ENCODE measurements at regions not wholly inside any gene's neighbourhood (a gene's known extent, or its start where the extent isn't known, plus 50 kb on each side); places are given as distances from the start of the nearest gene placed in this dataset.

DNA sequence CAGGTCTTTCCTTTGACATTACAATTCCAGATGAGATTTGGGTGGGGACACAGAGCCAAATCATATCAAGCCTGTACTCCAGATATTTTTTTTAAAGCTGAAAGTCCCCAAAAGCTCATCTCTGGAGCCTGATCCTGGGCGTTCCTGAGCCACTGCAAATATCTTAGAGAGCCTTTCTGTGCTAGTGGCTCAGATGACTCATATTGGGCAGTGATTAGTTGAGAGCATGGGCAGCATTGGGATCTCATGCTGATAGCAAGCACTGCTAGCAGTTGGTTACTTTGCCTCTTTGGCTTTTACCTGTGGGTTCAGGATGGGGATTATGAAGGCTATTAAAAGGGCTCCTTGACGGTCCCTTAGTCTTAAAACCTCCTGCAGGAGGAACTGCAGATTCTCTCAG is 51.4 kb upstream of the SCRG1 start:
- H3K4me2 ChIP-seq: no peak overlapping the region
- no peak for DNase-seq (ENCODE audit: low spot score)
- no peaks in the 10 kb centered on the region for H3K27me3 ChIP-seq
- H3F3A ChIP-seq (ENCODE audit: low read depth): no peaks in the 10 kb centered on the region
- no peaks in the 10 kb centered on the region for H3K4me1 ChIP-seq
- Mint-ChIP-seq H3K27me3 (ENCODE audit: insufficient read depth, low read depth) (peaks cover 5% of the 10 kb centered on the region), H3K9me3 (peaks cover 2% of the 10 kb centered on the region), H3K4me3 (no peak overlapping the region), H3K4me1 (no peaks in the 10 kb centered on the region), H3K27ac (no peak overlapping the region), H3K36me3 (no peaks in the 10 kb centered on the region)
- TF ChIP-seq EZH2phosphoT487 (IDR thresholded peaks at IDR 0.05): no peak
- no peak for TF ChIP-seq EZH2 (IDR thresholded peaks at IDR 0.05)
- TF ChIP-seq, protein P1, sequence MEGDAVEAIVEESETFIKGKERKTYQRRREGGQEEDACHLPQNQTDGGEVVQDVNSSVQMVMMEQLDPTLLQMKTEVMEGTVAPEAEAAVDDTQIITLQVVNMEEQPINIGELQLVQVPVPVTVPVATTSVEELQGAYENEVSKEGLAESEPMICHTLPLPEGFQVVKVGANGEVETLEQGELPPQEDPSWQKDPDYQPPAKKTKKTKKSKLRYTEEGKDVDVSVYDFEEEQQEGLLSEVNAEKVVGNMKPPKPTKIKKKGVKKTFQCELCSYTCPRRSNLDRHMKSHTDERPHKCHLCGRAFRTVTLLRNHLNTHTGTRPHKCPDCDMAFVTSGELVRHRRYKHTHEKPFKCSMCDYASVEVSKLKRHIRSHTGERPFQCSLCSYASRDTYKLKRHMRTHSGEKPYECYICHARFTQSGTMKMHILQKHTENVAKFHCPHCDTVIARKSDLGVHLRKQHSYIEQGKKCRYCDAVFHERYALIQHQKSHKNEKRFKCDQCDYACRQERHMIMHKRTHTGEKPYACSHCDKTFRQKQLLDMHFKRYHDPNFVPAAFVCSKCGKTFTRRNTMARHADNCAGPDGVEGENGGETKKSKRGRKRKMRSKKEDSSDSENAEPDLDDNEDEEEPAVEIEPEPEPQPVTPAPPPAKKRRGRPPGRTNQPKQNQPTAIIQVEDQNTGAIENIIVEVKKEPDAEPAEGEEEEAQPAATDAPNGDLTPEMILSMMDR (IDR thresholded peaks at IDR 0.05): no peak
- no peaks in the 10 kb centered on the region for H3K36me3 ChIP-seq
- no peak overlapping the region for H3K4me3 ChIP-seq
- H3K9me3 ChIP-seq (ENCODE audit: low read depth): no peaks in the 10 kb centered on the region
- H3K79me2 ChIP-seq (ENCODE audit: low read depth): no peaks in the 10 kb centered on the region
- no peak overlapping the region for H2AFZ ChIP-seq (replicated peaks)
- no peak overlapping the region for H3K9ac ChIP-seq
- H4K20me1 ChIP-seq (ENCODE audit: low read depth): no peaks in the 10 kb centered on the region
- H3K27ac ChIP-seq: no peak overlapping the region

- Mint-ChIP-seq H3K4me1 (no peaks in the 10 kb centered on the region), H3K27me3 (ENCODE audit: insufficient read depth, low read depth) (peaks cover 3% of the 10 kb centered on the region), H3K4me3 (no peak overlapping the region), H3K9me3 (peaks cover 2% of the 10 kb centered on the region), H3K36me3 (no peaks in the 10 kb centered on the region), H3K27ac (no peak overlapping the region)
- H2AFZ ChIP-seq (replicated peaks): no peak overlapping the region
- no peak for DNase-seq (ENCODE audit: low spot score)
- no peak overlapping the region for H3K4me2 ChIP-seq
- H3K4me1 ChIP-seq: no peaks in the 10 kb centered on the region
- no peak for TF ChIP-seq EZH2phosphoT487 (IDR thresholded peaks at IDR 0.05)
- TF ChIP-seq, protein P1 (IDR thresholded peaks at IDR 0.05): no peak
- no peak for TF ChIP-seq EZH2 (IDR thresholded peaks at IDR 0.05)
- no peaks in the 10 kb centered on the region for H3K27me3 ChIP-seq
- no peaks in the 10 kb centered on the region for H4K20me1 ChIP-seq (ENCODE audit: low read depth)
- H3F3A ChIP-seq (ENCODE audit: low read depth): no peaks in the 10 kb centered on the region
- H3K9ac ChIP-seq: no peak overlapping the region
- no peak overlapping the region for H3K27ac ChIP-seq
- H3K9me3 ChIP-seq (ENCODE audit: low read depth): no peaks in the 10 kb centered on the region
- no peak overlapping the region for H3K4me3 ChIP-seq
- H3K36me3 ChIP-seq: no peaks in the 10 kb centered on the region
- no peaks in the 10 kb centered on the region for H3K79me2 ChIP-seq (ENCODE audit: low read depth)
Measured at GRCh38 chr4:173449380-173449717, 50.4 kb upstream of the SCRG1 start.

DNA sequence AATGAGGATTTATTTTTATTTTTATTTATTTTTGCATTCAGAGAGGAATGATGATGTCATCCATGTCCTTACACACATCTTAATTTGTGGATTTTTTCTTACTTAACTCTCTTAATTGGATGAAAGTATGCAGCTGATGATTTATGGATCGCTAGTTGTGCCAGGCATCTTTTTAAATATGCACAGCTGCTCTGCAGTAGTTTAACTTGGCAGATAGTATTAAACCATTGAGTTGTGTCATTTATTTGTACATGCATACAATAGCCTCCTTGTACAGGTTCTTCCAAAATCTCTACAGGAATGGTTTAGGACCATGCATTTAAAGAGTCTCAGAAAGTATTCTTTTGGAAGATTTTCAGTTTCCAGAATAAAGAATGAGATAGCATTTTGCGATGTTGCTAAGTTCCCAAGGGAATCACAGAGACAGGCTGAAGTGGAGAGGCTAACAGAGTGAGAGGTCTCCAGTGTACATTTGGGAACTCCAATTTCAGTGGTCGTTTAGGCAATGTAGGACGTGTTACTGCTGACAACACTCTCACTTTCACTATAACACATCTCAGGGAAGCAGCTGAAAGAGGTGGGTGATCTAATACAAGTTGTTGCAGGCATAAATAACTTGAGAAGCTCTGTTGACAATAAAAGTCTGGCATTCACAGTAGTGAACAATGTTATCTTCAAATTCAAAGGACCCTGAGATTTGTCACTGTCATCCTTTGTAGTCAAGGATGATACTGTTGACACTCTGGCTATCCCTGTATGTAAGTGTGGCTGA is 49.9 kb upstream of the SCRG1 start:
- H3K9ac ChIP-seq: no peak overlapping the region
- Mint-ChIP-seq H3K27ac (no peak overlapping the region), H3K27me3 (ENCODE audit: insufficient read depth, low read depth) (peaks cover 3% of the 10 kb centered on the region)

More for the DNA sequence above, 49.9 kb upstream of the SCRG1 start:
- no peak for DNase-seq (ENCODE audit: low spot score)
- H2AFZ ChIP-seq (replicated peaks): no peak overlapping the region
- H3K79me2 ChIP-seq (ENCODE audit: low read depth): no peaks in the 10 kb centered on the region
- Mint-ChIP-seq H3K36me3 (no peaks in the 10 kb centered on the region), H3K9me3 (peaks cover 2% of the 10 kb centered on the region), H3K4me3 (no peak overlapping the region), H3K4me1 (no peaks in the 10 kb centered on the region)
- no peak overlapping the region for H3K4me2 ChIP-seq
- no peaks in the 10 kb centered on the region for H3K4me1 ChIP-seq
- H3K27ac ChIP-seq: no peak overlapping the region
- no peaks in the 10 kb centered on the region for H3K36me3 ChIP-seq
- H4K20me1 ChIP-seq (ENCODE audit: low read depth): no peaks in the 10 kb centered on the region
- H3F3A ChIP-seq (ENCODE audit: low read depth): no peaks in the 10 kb centered on the region
- no peaks in the 10 kb centered on the region for H3K9me3 ChIP-seq (ENCODE audit: low read depth)
- H3K4me3 ChIP-seq: no peak overlapping the region
- TF ChIP-seq EZH2 (IDR thresholded peaks at IDR 0.05): no peak
- no peak for TF ChIP-seq EZH2phosphoT487 (IDR thresholded peaks at IDR 0.05)
- TF ChIP-seq, protein P1 (IDR thresholded peaks at IDR 0.05): no peak
- no peaks in the 10 kb centered on the region for H3K27me3 ChIP-seq

All from neural progenitor cell (in vitro differentiated cells).